Liver (tissue), 8 donors: ENCODE measurements at regions not wholly inside any gene's neighbourhood (a gene's known extent, or its start where the extent isn't known, plus 50 kb on each side); places are given as distances from the start of the nearest gene placed in this dataset.

Source experiments
- DNase-seq: peaks from one replicate; pipeline ENCODE4 v3.0.0-alpha.2; 2017; ENCODE audit warnings: low spot score
- H3K27ac ChIP-seq, 2 donors: one replicate each; pipeline ENCODE4 v1.7.0; 2013; ENCODE audit warnings: inconsistent platforms in 2 of 2, low read length in 2 of 2, control low read depth in 1 of 2, low read depth in 1 of 2, mild to moderate bottlenecking in 1 of 2
- H3K27me3 ChIP-seq, 4 donors: one replicate each; pipeline versions ENCODE4 v1.6.1 to v1.7.0; 2013; ENCODE audit warnings: low read length in 3 of 4, inconsistent platforms in 1 of 4, mild to moderate bottlenecking in 1 of 4, moderate library complexity in 1 of 4; ENCODE audit not compliant: control insufficient read depth in 4 of 4, insufficient read depth in 4 of 4
- H3K36me3 ChIP-seq, 4 donors: one replicate each; pipeline versions ENCODE4 v1.6.1 to v1.7.0; 2013; ENCODE audit warnings: low read length in 3 of 4, mild to moderate bottlenecking in 3 of 4, low read depth in 1 of 4, moderate library complexity in 1 of 4; ENCODE audit not compliant: control insufficient read depth in 4 of 4, insufficient read depth in 3 of 4
- H3K4me1 ChIP-seq, 4 donors: one replicate each; pipeline versions ENCODE4 v1.6.1 to v1.7.0; 2013; ENCODE audit warnings: low read length in 3 of 4, mild to moderate bottlenecking in 3 of 4, moderate library complexity in 1 of 4; ENCODE audit not compliant: control insufficient read depth in 4 of 4, insufficient read depth in 4 of 4
- H3K4me3 ChIP-seq, 3 donors: one replicate each; pipeline versions ENCODE4 v1.6.1 to v1.7.0; 2013; ENCODE audit warnings: low read length in 3 of 3, control low read depth in 1 of 3, low read depth in 1 of 3, mild to moderate bottlenecking in 1 of 3
- H3K9ac ChIP-seq, 2 donors: one replicate each; pipeline ENCODE4 v1.7.0; 2013; ENCODE audit warnings: low read length in 2 of 2, mild to moderate bottlenecking in 2 of 2, moderate library complexity in 2 of 2, control low read depth in 1 of 2, low read depth in 1 of 2
- H3K9me3 ChIP-seq, 4 donors: one replicate each; pipeline versions ENCODE4 v1.6.1 to v1.7.0; 2013; ENCODE audit warnings: low read length in 3 of 4; ENCODE audit not compliant: control insufficient read depth in 4 of 4
- ATF3 ChIP-seq: IDR thresholded peaks from 2 replicates; pipeline ENCODE4 v1.6.1; 2016; ENCODE audit warnings: antibody characterized with exemption
- CTCF ChIP-seq: fragments of 150-350 bp; IDR thresholded peaks from 2 replicates; pipeline ENCODE4 v1.5.1; 2017; ENCODE audit warnings: improper control_type of control experiment, low read depth, low read length; ENCODE audit not compliant: missing input control
- EGR1 ChIP-seq, 2 donors: IDR thresholded peaks; 2 replicates each; pipeline ENCODE4 v1.6.1; 2016 to 2018; ENCODE audit warnings: antibody characterized with exemption in 2 of 2, low read depth in 2 of 2
- FOXA1 ChIP-seq: IDR thresholded peaks from 2 replicates; pipeline ENCODE4 v1.6.1; 2016; ENCODE audit warnings: antibody characterized with exemption
- FOXA2 ChIP-seq: IDR thresholded peaks from 2 replicates; pipeline ENCODE4 v1.6.1; 2016; ENCODE audit warnings: antibody characterized with exemption
- GABPA ChIP-seq, 2 donors: IDR thresholded peaks in 1 of 2; conservative IDR thresholded peaks in 1 of 2; 2 replicates each; pipeline ENCODE4 v1.6.1; 2016; ENCODE audit warnings: antibody characterized with exemption in 2 of 2, mild to moderate bottlenecking in 1 of 2, moderate library complexity in 1 of 2
- HNF4A ChIP-seq, 2 donors: conservative IDR thresholded peaks; 2 replicates each; pipeline ENCODE4 v1.6.1; 2016; ENCODE audit warnings: antibody characterized with exemption in 2 of 2, mild to moderate bottlenecking in 2 of 2
- HNF4G ChIP-seq: IDR thresholded peaks from 2 replicates; pipeline ENCODE4 v1.6.1; 2016; ENCODE audit warnings: antibody characterized with exemption
- JUND ChIP-seq, 2 donors: IDR thresholded peaks; 2 replicates each; pipeline ENCODE4 v1.6.1; 2016; ENCODE audit warnings: antibody characterized with exemption in 2 of 2
- MAX ChIP-seq: IDR thresholded peaks from 2 replicates; pipeline ENCODE4 v1.6.1; 2016; ENCODE audit warnings: antibody characterized with exemption
- NR2F2 ChIP-seq: IDR thresholded peaks from 2 replicates; pipeline ENCODE4 v1.6.1; 2016; ENCODE audit warnings: antibody characterized with exemption
- RAD21 ChIP-seq, 2 donors: IDR thresholded peaks; 2 replicates each; pipeline ENCODE4 v1.6.1; 2016; ENCODE audit warnings: antibody characterized with exemption in 2 of 2, mild to moderate bottlenecking in 2 of 2
- REST ChIP-seq: IDR thresholded peaks from 2 replicates; pipeline ENCODE4 v1.6.1; 2016; ENCODE audit warnings: antibody characterized with exemption, mild to moderate bottlenecking
- RXRA ChIP-seq, 2 donors: IDR thresholded peaks; 2 replicates each; pipeline ENCODE4 v1.6.1; 2017 to 2018; ENCODE audit warnings: antibody characterized with exemption in 2 of 2, mild to moderate bottlenecking in 1 of 2
- SP1 ChIP-seq: IDR thresholded peaks from 2 replicates; pipeline ENCODE4 v1.6.1; 2018; ENCODE audit warnings: antibody characterized with exemption, mild to moderate bottlenecking
- TAF1 ChIP-seq: conservative IDR thresholded peaks from 2 replicates; pipeline ENCODE4 v1.6.1; 2016; ENCODE audit warnings: antibody characterized with exemption, mild to moderate bottlenecking
- YY1 ChIP-seq: IDR thresholded peaks from 2 replicates; pipeline ENCODE4 v1.6.1; 2016; ENCODE audit warnings: antibody characterized with exemption, mild to moderate bottlenecking
- ZBTB33 ChIP-seq: IDR thresholded peaks from 2 replicates; pipeline ENCODE4 v1.6.1; 2016; ENCODE audit warnings: antibody characterized with exemption
- WGBS: extraction: QIAGEN DNeasy Blood & Tissue Kit; methylation state at CpG from one replicate; pipeline ENCODE4 v1.1.7; 2013; 5-methylcytosine and 5-hydroxymethylcytosine counted together
- donor health status: healthy.
- donor health status: healthy.
- donor health status: healthy.
- donor health status: healthy.
- donor health status: healthy.

- 28% methylated on average over 1 of the region's 1 CpG for WGBS
- DNase-seq, result no peak
- Histone ChIP-seq H3K27me3 (no peaks in the 10 kb centered on the region), H3K4me3 (no peak overlapping the region), H3K36me3 (no peaks in the 10 kb centered on the region), H3K9ac (no peak overlapping the region), H3K27ac (no peak overlapping the region), H3K9me3 (no peaks in the 10 kb centered on the region), H3K4me1 (no peaks in the 10 kb centered on the region)
- no peak for TF ChIP-seq YY1
Measured at GRCh38 chr1:70688580-70688979, 277.5 kb downstream of the CTH start.

GRCh38 chr1:70706381-70707037, 295.4 kb downstream of the CTH start:
- 12% methylated on average over 33 of the region's 33 CpGs for WGBS
- H3K9me3 ChIP-seq, result peaks cover 0 to 13% (median 2%) of the 10 kb centered on the region in 4 donors
- no peaks in the 10 kb centered on the region for H3K36me3 ChIP-seq
- H3K4me1 ChIP-seq, result no peaks in the 10 kb centered on the region
- H3K9ac ChIP-seq, result no peak overlapping the region
- TF ChIP-seq TAF1 (no peak), MAX (no peak), GABPA (IDR thresholded peaks at IDR 0.05 in 1 of 2, conservative IDR thresholded peaks at IDR 0.05 in 1 of 2) (no peak), HNF4A (conservative IDR thresholded peaks at IDR 0.05) (no peak), SP1 (no peak), RAD21 (IDR thresholded peaks at IDR 0.05) (no peak), NR2F2 (no peak), REST (no peak), JUND (IDR thresholded peaks at IDR 0.05) (no peak), ZBTB33 (no peak), RXRA (IDR thresholded peaks at IDR 0.05) (no peak), ATF3 (no peak), CTCF (no peak), HNF4G (no peak), EGR1 (IDR thresholded peaks at IDR 0.05; ENCODE audit: low read depth in 2 of 2) (no peak), FOXA1 (no peak), FOXA2 (no peak), YY1 (no peak)
- peaks cover 0 to 5% (median 0%) of the 10 kb centered on the region in 4 donors for H3K27me3 ChIP-seq
- DNase-seq, result no peak
- H3K4me3 ChIP-seq, result peak overlapping the region in 2 of 3 donors; percentile 15 to 31
- no peak overlapping the region for H3K27ac ChIP-seq
